H9 (cell line): ENCODE measurements at regions not wholly inside any gene's neighbourhood (a gene's known extent, or its start where the extent isn't known, plus 50 kb on each side); places are given as distances from the start of the nearest gene placed in this dataset.

Experiments
- DNase-seq: peaks from one replicate; pipeline ENCODE4 v3.0.0-alpha.2; 2017
- H2AFZ ChIP-seq: one replicate; pipeline ENCODE4 v1.6.1; 2013; ENCODE audit warnings: mild to moderate bottlenecking, low read length, control low read depth, moderate library complexity
- H2AK5ac ChIP-seq: 2 replicates; pipeline ENCODE4 v1.6.1; 2013; ENCODE audit warnings: low read length, control low read depth, mixed read lengths; ENCODE audit not compliant: insufficient read length
- H2BK120ac ChIP-seq: one replicate; pipeline ENCODE4 v1.6.1; 2013; ENCODE audit warnings: low read depth, mild to moderate bottlenecking, low read length, control low read depth, inconsistent platforms; ENCODE audit not compliant: poor library complexity, severe bottlenecking
- H2BK12ac ChIP-seq: 2 replicates; pipeline ENCODE4 v1.6.1; 2013; ENCODE audit warnings: low read length, control low read depth, mixed read lengths, low read depth; ENCODE audit not compliant: insufficient read length
- H2BK15ac ChIP-seq: 2 replicates; pipeline ENCODE4 v1.6.1; 2013; ENCODE audit warnings: low read depth, low read length, control low read depth
- H2BK20ac ChIP-seq: one replicate; pipeline ENCODE4 v1.6.1; 2013; ENCODE audit warnings: low read depth, mild to moderate bottlenecking, low read length, control low read depth, inconsistent platforms; ENCODE audit not compliant: poor library complexity, severe bottlenecking
- H2BK5ac ChIP-seq: 2 replicates; pipeline ENCODE4 v1.6.1; 2013; ENCODE audit warnings: low read length, control low read depth, mixed read lengths; ENCODE audit not compliant: insufficient read length
- H3K14ac ChIP-seq: 2 replicates; pipeline ENCODE4 v1.6.1; 2013; ENCODE audit warnings: low read length, control low read depth; ENCODE audit not compliant: insufficient read depth
- H3K18ac ChIP-seq: 2 replicates; pipeline ENCODE4 v1.6.1; 2013; ENCODE audit warnings: low read depth, mild to moderate bottlenecking, mixed read lengths, low read length, control low read depth; ENCODE audit not compliant: insufficient read length
- H3K23ac ChIP-seq: 2 replicates; pipeline ENCODE4 v1.6.1; 2013; ENCODE audit warnings: low read length, control low read depth, mixed read lengths, low read depth; ENCODE audit not compliant: insufficient read length
- H3K23me2 ChIP-seq: 2 replicates; pipeline ENCODE4 v1.6.1; 2013; ENCODE audit warnings: low read depth, mild to moderate bottlenecking, mixed read lengths, low read length, control low read depth; ENCODE audit not compliant: insufficient read length, poor library complexity, severe bottlenecking
- H3K27ac ChIP-seq: 2 replicates; pipeline ENCODE4 v1.5.1; 2013; ENCODE audit warnings: low read length, control low read depth, mixed read lengths, low read depth; ENCODE audit not compliant: insufficient read length
- H3K27me3 ChIP-seq: 2 replicates; pipeline ENCODE4 v1.6.1; 2013; ENCODE audit warnings: low read length, control low read depth, inconsistent platforms; ENCODE audit not compliant: insufficient read depth
- H3K4ac ChIP-seq: 2 replicates; pipeline ENCODE4 v1.6.1; 2013; ENCODE audit warnings: low read depth, mild to moderate bottlenecking, control low read depth, inconsistent platforms, low read length, moderate library complexity
- H3K4me1 ChIP-seq: 2 replicates; pipeline ENCODE4 v1.6.1; 2013; ENCODE audit warnings: low read length, control low read depth, inconsistent platforms; ENCODE audit not compliant: insufficient read depth
- H3K4me2 ChIP-seq: 2 replicates; pipeline ENCODE4 v1.6.1; 2013; ENCODE audit warnings: low read length, control low read depth, mixed read lengths; ENCODE audit not compliant: insufficient read length, insufficient read depth
- H3K56ac ChIP-seq: 2 replicates; pipeline ENCODE4 v1.6.1; 2013; ENCODE audit warnings: low read depth, mild to moderate bottlenecking, mixed read lengths, low read length, control low read depth; ENCODE audit not compliant: insufficient read length
- H3K79me1 ChIP-seq: 2 replicates; pipeline ENCODE4 v1.6.1; 2013; ENCODE audit warnings: low read depth, mild to moderate bottlenecking, moderate library complexity, low read length, control low read depth, inconsistent platforms; ENCODE audit not compliant: insufficient read depth, poor library complexity, severe bottlenecking
- H3K79me2 ChIP-seq: 2 replicates; pipeline ENCODE4 v1.6.1; 2013; ENCODE audit warnings: low read length, control low read depth, inconsistent platforms; ENCODE audit not compliant: insufficient read depth
- H3K9ac ChIP-seq: 2 replicates; pipeline ENCODE4 v1.6.1; 2013; ENCODE audit warnings: low read length, control low read depth, mixed read lengths; ENCODE audit not compliant: insufficient read length; ENCODE audit errors: extremely low read depth
- H3K9me3 ChIP-seq: one replicate; pipeline ENCODE4 v1.6.1; 2013; ENCODE audit warnings: low read depth, low read length, inconsistent platforms; ENCODE audit not compliant: control insufficient read depth
- H3T11ph ChIP-seq: one replicate; pipeline ENCODE4 v1.6.1; 2013; ENCODE audit warnings: mild to moderate bottlenecking, low read length, control low read depth, inconsistent platforms
- H4K20me1 ChIP-seq: one replicate; pipeline ENCODE4 v1.6.1; 2013; ENCODE audit not compliant: control insufficient read depth, insufficient read length, insufficient read depth
- H4K5ac ChIP-seq: 2 replicates; pipeline ENCODE4 v1.6.1; 2013; ENCODE audit warnings: low read depth, mild to moderate bottlenecking, mixed read lengths, low read length, control low read depth; ENCODE audit not compliant: insufficient read length
- H4K8ac ChIP-seq: replicated peaks from 2 replicates; pipeline ENCODE4 v1.6.1; 2013; ENCODE audit warnings: low read length, control low read depth, mixed read lengths, low read depth; ENCODE audit not compliant: insufficient read length
- H4K91ac ChIP-seq: 2 replicates; pipeline ENCODE4 v1.6.1; 2013; ENCODE audit warnings: low read depth, mild to moderate bottlenecking, moderate library complexity, mixed read lengths, low read length, control low read depth; ENCODE audit not compliant: insufficient read length
- H3K27ac Mint-ChIP-seq, 3 experiments: 2 replicates in 2 of 3; 3 replicates in 1 of 3; pipeline ENCODE4 v1.8.0; 2020 to 2021; ENCODE audit warnings: mixed read lengths in 3 of 3, mild to moderate bottlenecking in 1 of 3, moderate library complexity in 1 of 3
- H3K27me3 Mint-ChIP-seq: 2 replicates; pipeline ENCODE4 v1.8.0; 2021; ENCODE audit warnings: low read depth, mild to moderate bottlenecking, moderate library complexity, mixed read lengths
- H3K36me3 Mint-ChIP-seq, 3 experiments: 2 replicates in 2 of 3; 3 replicates in 1 of 3; pipeline ENCODE4 v1.8.0; 2020 to 2021; ENCODE audit warnings: low read depth in 3 of 3, mixed read lengths in 3 of 3; ENCODE audit not compliant: insufficient read depth in 1 of 3
- H3K4me1 Mint-ChIP-seq, 2 experiments: 2 replicates each; pipeline ENCODE4 v1.8.0; 2020; ENCODE audit warnings: mixed read lengths in 2 of 2
- H3K4me3 Mint-ChIP-seq, 2 experiments: 2 replicates in 1 of 2; 3 replicates in 1 of 2; pipeline ENCODE4 v1.8.0; 2020 to 2021; ENCODE audit warnings: mild to moderate bottlenecking in 2 of 2, mixed read lengths in 2 of 2, moderate library complexity in 1 of 2
- H3K9me3 Mint-ChIP-seq, 2 experiments: 2 replicates in 1 of 2; 3 replicates in 1 of 2; pipeline ENCODE4 v1.8.0; 2020; ENCODE audit warnings: mild to moderate bottlenecking in 2 of 2, mixed read lengths in 2 of 2, moderate library complexity in 1 of 2
- WGBS: extraction: QIAGEN DNeasy Blood & Tissue Kit; methylation state at CpG from one replicate; pipeline ENCODE4 v1.1.7; 2013; ENCODE audit warnings: missing lambda C conversion rate, low lambda C conversion rate, mixed read lengths; ENCODE audit not compliant: insufficient read length; ENCODE audit errors: extremely low coverage; 5-methylcytosine and 5-hydroxymethylcytosine counted together
- TF ChIP-seq, protein P1 (sequence below): fragments of 200-600 bp; sonication (generic); conservative IDR thresholded peaks from 3 replicates; pipeline ENCODE4 v1.8.0; 2021; ENCODE audit warnings: antibody characterized with exemption, mild to moderate bottlenecking

DNA sequence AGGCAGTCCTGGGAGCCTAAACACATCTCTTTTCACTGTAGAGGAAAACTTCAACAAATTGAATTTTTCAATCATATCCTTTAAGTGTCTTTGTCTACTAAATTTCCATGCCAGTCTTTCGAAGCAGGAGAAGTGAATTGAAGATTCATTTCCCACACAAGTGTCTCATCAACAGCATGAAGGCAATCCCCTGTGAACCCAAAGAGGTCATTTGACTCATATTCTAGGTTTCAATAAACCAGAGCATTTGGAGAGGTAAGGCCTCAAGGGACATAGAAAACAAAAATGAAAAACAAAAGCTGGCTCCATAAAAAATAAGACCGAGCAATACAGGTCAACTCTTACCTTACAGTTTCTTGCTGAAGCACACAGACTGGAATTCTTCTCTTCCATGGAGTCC, 94.1 kb upstream of the ATP1B1 start:
- no peak overlapping the region for H3K23ac ChIP-seq
- no peaks in the 10 kb centered on the region for H3K27me3 Mint-ChIP-seq
- H2BK120ac ChIP-seq, result no peak overlapping the region
- no peak overlapping the region for H2BK15ac ChIP-seq
- H3K79me2 ChIP-seq, result no peaks in the 10 kb centered on the region
- H2BK20ac ChIP-seq, result no peak overlapping the region
- no peaks in the 10 kb centered on the region for H3K79me1 ChIP-seq
- no peak overlapping the region for H4K5ac ChIP-seq
- H3K18ac ChIP-seq, result no peak overlapping the region
- H2BK12ac ChIP-seq, result no peak overlapping the region
- no peak overlapping the region for H3T11ph ChIP-seq
- H4K20me1 ChIP-seq, result no peaks in the 10 kb centered on the region
- H4K91ac ChIP-seq, result no peak overlapping the region
- H3K9me3 ChIP-seq, result no peaks in the 10 kb centered on the region
- H3K4me1 Mint-ChIP-seq, result no peaks in the 10 kb centered on the region
- H3K9ac ChIP-seq, result no peak overlapping the region
- no peak overlapping the region for H2AFZ ChIP-seq
- H3K9me3 Mint-ChIP-seq, result no peaks in the 10 kb centered on the region
- no peaks in the 10 kb centered on the region for H3K27me3 ChIP-seq
- H3K4me2 ChIP-seq, result no peak overlapping the region
- no peak overlapping the region for H3K4me3 Mint-ChIP-seq
- H3K14ac ChIP-seq, result no peak overlapping the region
- H2BK5ac ChIP-seq, result no peak overlapping the region
- no peak overlapping the region for H2AK5ac ChIP-seq
- no peak for DNase-seq
- no peak overlapping the region for H3K4ac ChIP-seq
- H3K27ac Mint-ChIP-seq, result no peak overlapping the region
- H3K4me1 ChIP-seq, result no peaks in the 10 kb centered on the region
- H3K56ac ChIP-seq, result no peak overlapping the region
- TF ChIP-seq, protein P1, sequence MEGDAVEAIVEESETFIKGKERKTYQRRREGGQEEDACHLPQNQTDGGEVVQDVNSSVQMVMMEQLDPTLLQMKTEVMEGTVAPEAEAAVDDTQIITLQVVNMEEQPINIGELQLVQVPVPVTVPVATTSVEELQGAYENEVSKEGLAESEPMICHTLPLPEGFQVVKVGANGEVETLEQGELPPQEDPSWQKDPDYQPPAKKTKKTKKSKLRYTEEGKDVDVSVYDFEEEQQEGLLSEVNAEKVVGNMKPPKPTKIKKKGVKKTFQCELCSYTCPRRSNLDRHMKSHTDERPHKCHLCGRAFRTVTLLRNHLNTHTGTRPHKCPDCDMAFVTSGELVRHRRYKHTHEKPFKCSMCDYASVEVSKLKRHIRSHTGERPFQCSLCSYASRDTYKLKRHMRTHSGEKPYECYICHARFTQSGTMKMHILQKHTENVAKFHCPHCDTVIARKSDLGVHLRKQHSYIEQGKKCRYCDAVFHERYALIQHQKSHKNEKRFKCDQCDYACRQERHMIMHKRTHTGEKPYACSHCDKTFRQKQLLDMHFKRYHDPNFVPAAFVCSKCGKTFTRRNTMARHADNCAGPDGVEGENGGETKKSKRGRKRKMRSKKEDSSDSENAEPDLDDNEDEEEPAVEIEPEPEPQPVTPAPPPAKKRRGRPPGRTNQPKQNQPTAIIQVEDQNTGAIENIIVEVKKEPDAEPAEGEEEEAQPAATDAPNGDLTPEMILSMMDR, result no peak
- no CpG with 5 or more reads among the region's 2 CpGs for WGBS
- no peaks in the 10 kb centered on the region for H3K36me3 Mint-ChIP-seq
- no peak overlapping the region for H4K8ac ChIP-seq
- no peaks in the 10 kb centered on the region for H3K23me2 ChIP-seq
- no peak overlapping the region for H3K27ac ChIP-seq
